ENCODE measurements at regions not wholly inside any gene's neighbourhood (a gene's known extent, or its start where the extent isn't known, plus 50 kb on each side); places are given as distances from the start of the nearest gene placed in this dataset.

- TF ChIP-seq, protein P1, sequence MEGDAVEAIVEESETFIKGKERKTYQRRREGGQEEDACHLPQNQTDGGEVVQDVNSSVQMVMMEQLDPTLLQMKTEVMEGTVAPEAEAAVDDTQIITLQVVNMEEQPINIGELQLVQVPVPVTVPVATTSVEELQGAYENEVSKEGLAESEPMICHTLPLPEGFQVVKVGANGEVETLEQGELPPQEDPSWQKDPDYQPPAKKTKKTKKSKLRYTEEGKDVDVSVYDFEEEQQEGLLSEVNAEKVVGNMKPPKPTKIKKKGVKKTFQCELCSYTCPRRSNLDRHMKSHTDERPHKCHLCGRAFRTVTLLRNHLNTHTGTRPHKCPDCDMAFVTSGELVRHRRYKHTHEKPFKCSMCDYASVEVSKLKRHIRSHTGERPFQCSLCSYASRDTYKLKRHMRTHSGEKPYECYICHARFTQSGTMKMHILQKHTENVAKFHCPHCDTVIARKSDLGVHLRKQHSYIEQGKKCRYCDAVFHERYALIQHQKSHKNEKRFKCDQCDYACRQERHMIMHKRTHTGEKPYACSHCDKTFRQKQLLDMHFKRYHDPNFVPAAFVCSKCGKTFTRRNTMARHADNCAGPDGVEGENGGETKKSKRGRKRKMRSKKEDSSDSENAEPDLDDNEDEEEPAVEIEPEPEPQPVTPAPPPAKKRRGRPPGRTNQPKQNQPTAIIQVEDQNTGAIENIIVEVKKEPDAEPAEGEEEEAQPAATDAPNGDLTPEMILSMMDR (IDR thresholded peaks at IDR 0.05; ENCODE audit: extremely low read depth in 1 of 2, insufficient read depth in 1 of 2, low read depth in 1 of 2, low read length in 2 of 2), result no peak
- TF ChIP-seq POLR2A (IDR thresholded peaks at IDR 0.05; ENCODE audit: low read depth, low read length) (no peak), MYC (IDR thresholded peaks at IDR 0.05; ENCODE audit: low read depth, low read length) (no peak), MAX (IDR thresholded peaks at IDR 0.05; ENCODE audit: insufficient read depth, insufficient read length) (no peak), FOS (IDR thresholded peaks at IDR 0.05; ENCODE audit: borderline replicate concordance, insufficient read depth, low read length) (no peak), POLR2AphosphoS5 (IDR thresholded peaks at IDR 0.05; ENCODE audit: insufficient read depth, low read depth, low read length) (no peak), EZH2 (IDR thresholded peaks at IDR 0.05; ENCODE audit: borderline replicate concordance, low read depth, low read length, severe bottlenecking) (no peak), JUN (IDR thresholded peaks at IDR 0.05; ENCODE audit: borderline replicate concordance, insufficient read depth, insufficient read length, low read depth) (no peak)
Measured at GRCh38 chr2:55802067-55802466, 108.4 kb upstream of the PNPT1 start.
